HepG2 (cell line): ENCODE measurements at regions not wholly inside any gene's neighbourhood (a gene's known extent, or its start where the extent isn't known, plus 50 kb on each side); places are given as distances from the start of the nearest gene placed in this dataset.

Source experiments
- ATAC-seq: fragments of 200-7000 bp; cut with Tn5 transposase; 3 replicates; pipeline ENCODE4 v1.9.1; 2020; ENCODE audit warnings: mild to moderate bottlenecking, moderate library complexity
- BruUV-seq: library from RNA; stranded (reverse); fragments of 400-500 nt; replicated peaks from 2 replicates; lab custom pipeline; 2021; lab: Mats Ljungman, UMichigan
- CTCF ChIA-PET: fragments of 300-600 bp; formaldehyde crosslinking; extraction: SDS; loops from one replicate; lab custom pipeline; 2021; ENCODE audit warnings: low total read pairs, inconsistent platforms, low intra/inter-chr PET ratio; lab: Yijun Ruan, JAX
- POLR2A ChIA-PET: fragments of 350-600 bp; sonication (Branson Sonifier 250); formaldehyde crosslinking; loops from one replicate; lab custom pipeline; 2020; ENCODE audit warnings: antibody characterized with exemption, inconsistent platforms; lab: Yijun Ruan, JAX
- DNase-seq: peaks from one replicate; pipeline ENCODE4 v3.0.0-alpha.2; 2015; ENCODE audit warnings: low spot score
- FAIRE-seq: peaks from 3 replicates; lab custom pipeline; 2011; peaks lifted over from hg19 to GRCh38; lab: Jason Lieb, UNC
- H2AFZ ChIP-seq: one replicate; pipeline ENCODE4 v1.6.1; 2011; ENCODE audit warnings: low read length, inconsistent platforms
- H3K27ac ChIP-seq: fragments of 300-600 bp; 3 replicates; pipeline ENCODE4 v1.8.0; 2011; ENCODE audit warnings: mixed run types, mild to moderate bottlenecking, mixed read lengths, low read length, inconsistent platforms; ENCODE audit not compliant: insufficient read depth; ENCODE audit errors: extremely low read length
- H3K27me3 ChIP-seq, 2 experiments: fragments of 200-600 bp in 1 of 2; 2 replicates in 1 of 2; 3 replicates in 1 of 2; pipeline versions ENCODE4 v1.6.0 to v1.8.0; 2011; ENCODE audit warnings: low read length in 2 of 2, mild to moderate bottlenecking in 2 of 2, moderate library complexity in 2 of 2, inconsistent platforms in 1 of 2; ENCODE audit not compliant: insufficient read depth in 2 of 2, control insufficient read depth in 1 of 2
- H3K36me3 ChIP-seq, 2 experiments: fragments of 200-600 bp in 1 of 2; replicated peaks in 1 of 2; 2 replicates in 1 of 2; 3 replicates in 1 of 2; pipeline versions ENCODE4 v1.5.1 to v1.8.0; 2011; ENCODE audit warnings: low read length in 2 of 2, inconsistent platforms in 1 of 2; ENCODE audit not compliant: insufficient read depth in 2 of 2, control insufficient read depth in 1 of 2
- H3K4me1 ChIP-seq: 2 replicates; pipeline ENCODE4 v1.5.1; 2012; ENCODE audit warnings: low read length, inconsistent platforms; ENCODE audit not compliant: insufficient read depth
- H3K4me2 ChIP-seq: 2 replicates; pipeline ENCODE4 v1.6.0; 2011; ENCODE audit warnings: low read depth, low read length, inconsistent platforms
- H3K4me3 ChIP-seq, 3 experiments: fragments of 200-600 bp in 1 of 3; sonication (generic), shearing (Covaris generic) in 1 of 3; replicated peaks in 1 of 3; 2 replicates each; pipeline ENCODE4 v1.5.1; 2011 to 2016; ENCODE audit warnings: low read length in 3 of 3, inconsistent platforms in 2 of 3, low read depth in 2 of 3, mild to moderate bottlenecking in 2 of 3, control low read depth in 1 of 3, mixed read lengths in 1 of 3; ENCODE audit not compliant: insufficient read depth in 1 of 3
- H3K79me2 ChIP-seq: one replicate; pipeline ENCODE4 v1.6.1; 2011; ENCODE audit warnings: low read length, inconsistent platforms; ENCODE audit not compliant: insufficient read depth
- H3K9ac ChIP-seq: 2 replicates; pipeline ENCODE4 v1.6.0; 2011; ENCODE audit warnings: mild to moderate bottlenecking, low read depth, low read length, inconsistent platforms; ENCODE audit not compliant: insufficient read depth
- H3K9me3 ChIP-seq: 2 replicates; pipeline ENCODE4 v1.5.1; 2012; ENCODE audit warnings: mild to moderate bottlenecking, low read length
- H4K20me1 ChIP-seq: 2 replicates; pipeline ENCODE4 v1.6.0; 2011; ENCODE audit warnings: inconsistent platforms, mild to moderate bottlenecking, low read length, moderate library complexity; ENCODE audit not compliant: insufficient read depth
- ATF4 ChIP-seq, 2 experiments: fragments of 450-650 bp in 1 of 2; sonication (generic) in 1 of 2; formaldehyde crosslinking; IDR thresholded peaks; 2 replicates each; pipeline versions ENCODE4 v1.5.0 to v1.8.0; 2020 to 2022; ENCODE audit warnings: mild to moderate bottlenecking in 1 of 2, missing genetic modification reagents in 1 of 2
- CBX1 ChIP-seq: IDR thresholded peaks from one replicate; pipeline ENCODE4 v1.6.1; 2016; ENCODE audit warnings: antibody characterized with exemption, low read depth
- MXD4 ChIP-seq: IDR thresholded peaks from 2 replicates; pipeline ENCODE4 v1.6.1; 2016; ENCODE audit warnings: mild to moderate bottlenecking, missing biosample characterization, missing genetic modification reagents
- PATZ1 ChIP-seq: sonication (generic); formaldehyde crosslinking; IDR thresholded peaks from 2 replicates; pipeline ENCODE4 v1.4.0; 2020; ENCODE audit warnings: missing genetic modification reagents
- TOPORS ChIP-seq: sonication (generic); formaldehyde crosslinking; IDR thresholded peaks from 2 replicates; pipeline ENCODE4 v1.8.0; 2023; ENCODE audit warnings: mild to moderate bottlenecking, missing genetic modification reagents
- ZKSCAN5 ChIP-seq: sonication (generic); formaldehyde crosslinking; IDR thresholded peaks from 2 replicates; pipeline ENCODE4 v1.5.1; 2020; ENCODE audit warnings: mild to moderate bottlenecking, missing genetic modification reagents
- ZNF10 ChIP-seq: sonication (generic); formaldehyde crosslinking; IDR thresholded peaks from 2 replicates; pipeline ENCODE4 v1.4.0; 2020; ENCODE audit warnings: mild to moderate bottlenecking, low read depth, missing genetic modification reagents, borderline replicate concordance
- ZNF510 ChIP-seq: sonication (generic); formaldehyde crosslinking; IDR thresholded peaks from 2 replicates; pipeline ENCODE4 v1.4.0; 2020; ENCODE audit warnings: low read depth, mild to moderate bottlenecking, missing genetic modification reagents
- WGBS: methylation state at CpG from one replicate; pipeline ENCODE4 v1.1.6; 2017; ENCODE audit warnings: low lambda C conversion rate; 5-methylcytosine and 5-hydroxymethylcytosine counted together
- in situ Hi-C: cut with HindIII; loops from 2 replicates; pipeline ENCODE4 v1.10.0; 2017; ENCODE audit warnings: low pct_unique_long_range_greater_than_20kb; ENCODE audit not compliant: extremely low pct_ligation_motif_present
- intact Hi-C: fragments of 100-400 bp; cut with micrococcal nuclease; formaldehyde crosslinking; loops from one replicate; pipeline ENCODE4 v1.10.0; 2022; ENCODE audit not compliant: unreplicated experiment
- TF ChIP-seq, protein P1 (sequence below): sonication (generic); formaldehyde crosslinking; IDR thresholded peaks from 2 replicates; pipeline ENCODE4 v1.5.0; 2020; ENCODE audit warnings: missing genetic modification reagents
- TF ChIP-seq, protein P2 (sequence below): sonication (generic); formaldehyde crosslinking; IDR thresholded peaks from 2 replicates; pipeline ENCODE4 v1.8.0; 2023; ENCODE audit warnings: mild to moderate bottlenecking, missing genetic modification reagents

GRCh38 chr10:33537066-33537465, 202.6 kb upstream of the NRP1 start:
- Histone ChIP-seq H3K27ac (no peak overlapping the region), H3K4me2 (no peak overlapping the region), H3K4me3 (no peak overlapping the region), H3K79me2 (no peaks in the 10 kb centered on the region), H3K9me3 (no peaks in the 10 kb centered on the region), H3K9ac (no peak overlapping the region), H2AFZ (no peak overlapping the region), H3K27me3 (no peaks in the 10 kb centered on the region; a peak in 2 of 5 replicates), H4K20me1 (no peaks in the 10 kb centered on the region), H3K4me1 (no peaks in the 10 kb centered on the region), H3K36me3 (no peaks in the 10 kb centered on the region)
- no peak for DNase-seq
- POLR2A ChIA-PET: no interaction called here
- WGBS: 96% methylated on average over 1 of the region's 1 CpG
- no peak for ATAC-seq
- FAIRE-seq: no peak
- no TSS peak for BruUV-seq
- CTCF ChIA-PET: no interaction called here
- in situ Hi-C loops: no loop called here
- intact Hi-C loops: no loop called here
- TF ChIP-seq, protein P1, sequence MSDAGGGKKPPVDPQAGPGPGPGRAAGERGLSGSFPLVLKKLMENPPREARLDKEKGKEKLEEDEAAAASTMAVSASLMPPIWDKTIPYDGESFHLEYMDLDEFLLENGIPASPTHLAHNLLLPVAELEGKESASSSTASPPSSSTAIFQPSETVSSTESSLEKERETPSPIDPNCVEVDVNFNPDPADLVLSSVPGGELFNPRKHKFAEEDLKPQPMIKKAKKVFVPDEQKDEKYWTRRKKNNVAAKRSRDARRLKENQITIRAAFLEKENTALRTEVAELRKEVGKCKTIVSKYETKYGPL: no peak
- TF ChIP-seq ZKSCAN5 (CRISPR knock-in tag): no peak
- TF ChIP-seq PATZ1 (CRISPR knock-in tag): no peak
- no peak for TF ChIP-seq TOPORS (CRISPR knock-in tag)
- TF ChIP-seq, protein P2, sequence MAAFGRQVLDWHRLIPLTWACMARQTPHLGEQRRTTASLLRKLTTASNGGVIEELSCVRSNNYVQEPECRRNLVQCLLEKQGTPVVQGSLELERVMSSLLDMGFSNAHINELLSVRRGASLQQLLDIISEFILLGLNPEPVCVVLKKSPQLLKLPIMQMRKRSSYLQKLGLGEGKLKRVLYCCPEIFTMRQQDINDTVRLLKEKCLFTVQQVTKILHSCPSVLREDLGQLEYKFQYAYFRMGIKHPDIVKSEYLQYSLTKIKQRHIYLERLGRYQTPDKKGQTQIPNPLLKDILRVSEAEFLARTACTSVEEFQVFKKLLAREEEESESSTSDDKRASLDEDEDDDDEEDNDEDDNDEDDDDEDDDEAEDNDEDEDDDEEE (CRISPR knock-in tag): no peak
- TF ChIP-seq ZNF10 (CRISPR knock-in tag): no peak
- no peak for TF ChIP-seq MXD4 (CRISPR knock-in tag)
- no peak for TF ChIP-seq CBX1
- no peak for TF ChIP-seq ZNF510
- no peak for TF ChIP-seq ATF4 (CRISPR knock-in tag; IDR thresholded peaks at IDR 0.05)
